Osteocyte (in vitro differentiated cells): ENCODE measurements at regions not wholly inside any gene's neighbourhood (a gene's known extent, or its start where the extent isn't known, plus 50 kb on each side); places are given as distances from the start of the nearest gene placed in this dataset.

Experiments used
- DNase-seq: peaks from one replicate; pipeline ENCODE4 v3.0.0; 2021; ENCODE audit warnings: mixed read lengths; ENCODE audit not compliant: unreplicated experiment; ENCODE audit errors: extremely low spot score
- H3K27ac Mint-ChIP-seq: one replicate; pipeline ENCODE4 v1.8.0; 2021; ENCODE audit warnings: mild to moderate bottlenecking, mixed read lengths; ENCODE audit not compliant: unreplicated experiment
- H3K27me3 Mint-ChIP-seq: one replicate; pipeline ENCODE4 v1.8.0; 2021; ENCODE audit warnings: mixed read lengths; ENCODE audit not compliant: unreplicated experiment
- H3K36me3 Mint-ChIP-seq: one replicate; pipeline ENCODE4 v1.8.0; 2021; ENCODE audit warnings: mixed read lengths; ENCODE audit not compliant: unreplicated experiment
- H3K4me1 Mint-ChIP-seq: one replicate; pipeline ENCODE4 v1.8.0; 2021; ENCODE audit warnings: mixed read lengths; ENCODE audit not compliant: unreplicated experiment
- H3K4me3 Mint-ChIP-seq: one replicate; pipeline ENCODE4 v1.8.0; 2021; ENCODE audit warnings: mild to moderate bottlenecking, moderate library complexity, mixed read lengths; ENCODE audit not compliant: unreplicated experiment
- H3K9me3 Mint-ChIP-seq: one replicate; pipeline ENCODE4 v1.8.0; 2021; ENCODE audit warnings: mixed read lengths; ENCODE audit not compliant: unreplicated experiment
- CTCF ChIP-seq: fragments of 200-600 bp; sonication (generic); IDR thresholded peaks from 2 replicates; pipeline ENCODE4 v1.5.0; 2021; ENCODE audit warnings: antibody characterized with exemption, mild to moderate bottlenecking, moderate library complexity

GRCh38 chr7:42698600-42699374 lies 213.1 kb downstream of the C7orf25 start:
- peaks cover 44% of the 10 kb centered on the region for H3K27me3 Mint-ChIP-seq
- no peak for DNase-seq
- no peaks in the 10 kb centered on the region for H3K36me3 Mint-ChIP-seq
- no peak for TF ChIP-seq CTCF
- no peak overlapping the region for H3K4me3 Mint-ChIP-seq
- no peaks in the 10 kb centered on the region for H3K4me1 Mint-ChIP-seq
- H3K27ac Mint-ChIP-seq = no peak overlapping the region
- no peaks in the 10 kb centered on the region for H3K9me3 Mint-ChIP-seq

- no peak for DNase-seq
- no peak overlapping the region for H3K27ac Mint-ChIP-seq
- H3K4me1 Mint-ChIP-seq = peaks cover 20% of the 10 kb centered on the region
Measured at GRCh38 chr7:42694894-42695507, 216.9 kb downstream of the C7orf25 start.

GRCh38 chr7:42693722-42694121 lies 218.1 kb downstream of the C7orf25 start:
- no peak for DNase-seq
- Mint-ChIP-seq H3K4me1 (peaks cover 20% of the 10 kb centered on the region), H3K4me3 (no peak overlapping the region), H3K27me3 (peaks cover 24% of the 10 kb centered on the region), H3K9me3 (peaks cover 8% of the 10 kb centered on the region), H3K36me3 (no peaks in the 10 kb centered on the region), H3K27ac (no peak overlapping the region)
- TF ChIP-seq CTCF = no peak

More at GRCh38 chr7:42694894-42695507, 216.9 kb downstream of the C7orf25 start:
- no peak for TF ChIP-seq CTCF
- Mint-ChIP-seq H3K4me3 (no peak overlapping the region), H3K36me3 (no peaks in the 10 kb centered on the region), H3K9me3 (peaks cover under 1% of the 10 kb centered on the region), H3K27me3 (peaks cover 31% of the 10 kb centered on the region)

GRCh38 chr7:42692621-42693020 lies 219.2 kb downstream of the C7orf25 start:
- Mint-ChIP-seq H3K9me3 (peaks cover 8% of the 10 kb centered on the region), H3K36me3 (no peaks in the 10 kb centered on the region), H3K27me3 (peaks cover 15% of the 10 kb centered on the region), H3K4me1 (peaks cover 20% of the 10 kb centered on the region), H3K4me3 (no peak overlapping the region), H3K27ac (no peak overlapping the region)
- no peak for DNase-seq
- TF ChIP-seq CTCF = no peak
